H9 (cell line): ENCODE measurements at regions not wholly inside any gene's neighbourhood (a gene's known extent, or its start where the extent isn't known, plus 50 kb on each side); places are given as distances from the start of the nearest gene placed in this dataset.

Experiments
- DNase-seq: peaks from one replicate; pipeline ENCODE4 v3.0.0-alpha.2; 2017
- H2AFZ ChIP-seq: one replicate; pipeline ENCODE4 v1.6.1; 2013; ENCODE audit warnings: mild to moderate bottlenecking, low read length, control low read depth, moderate library complexity
- H2AK5ac ChIP-seq: 2 replicates; pipeline ENCODE4 v1.6.1; 2013; ENCODE audit warnings: low read length, control low read depth, mixed read lengths; ENCODE audit not compliant: insufficient read length
- H2BK120ac ChIP-seq: one replicate; pipeline ENCODE4 v1.6.1; 2013; ENCODE audit warnings: low read depth, mild to moderate bottlenecking, low read length, control low read depth, inconsistent platforms; ENCODE audit not compliant: poor library complexity, severe bottlenecking
- H2BK12ac ChIP-seq: 2 replicates; pipeline ENCODE4 v1.6.1; 2013; ENCODE audit warnings: low read length, control low read depth, mixed read lengths, low read depth; ENCODE audit not compliant: insufficient read length
- H2BK15ac ChIP-seq: 2 replicates; pipeline ENCODE4 v1.6.1; 2013; ENCODE audit warnings: low read depth, low read length, control low read depth
- H2BK20ac ChIP-seq: one replicate; pipeline ENCODE4 v1.6.1; 2013; ENCODE audit warnings: low read depth, mild to moderate bottlenecking, low read length, control low read depth, inconsistent platforms; ENCODE audit not compliant: poor library complexity, severe bottlenecking
- H2BK5ac ChIP-seq: 2 replicates; pipeline ENCODE4 v1.6.1; 2013; ENCODE audit warnings: low read length, control low read depth, mixed read lengths; ENCODE audit not compliant: insufficient read length
- H3K14ac ChIP-seq: 2 replicates; pipeline ENCODE4 v1.6.1; 2013; ENCODE audit warnings: low read length, control low read depth; ENCODE audit not compliant: insufficient read depth
- H3K18ac ChIP-seq: 2 replicates; pipeline ENCODE4 v1.6.1; 2013; ENCODE audit warnings: low read depth, mild to moderate bottlenecking, mixed read lengths, low read length, control low read depth; ENCODE audit not compliant: insufficient read length
- H3K23ac ChIP-seq: 2 replicates; pipeline ENCODE4 v1.6.1; 2013; ENCODE audit warnings: low read length, control low read depth, mixed read lengths, low read depth; ENCODE audit not compliant: insufficient read length
- H3K23me2 ChIP-seq: 2 replicates; pipeline ENCODE4 v1.6.1; 2013; ENCODE audit warnings: low read depth, mild to moderate bottlenecking, mixed read lengths, low read length, control low read depth; ENCODE audit not compliant: insufficient read length, poor library complexity, severe bottlenecking
- H3K27ac ChIP-seq: 2 replicates; pipeline ENCODE4 v1.5.1; 2013; ENCODE audit warnings: low read length, control low read depth, mixed read lengths, low read depth; ENCODE audit not compliant: insufficient read length
- H3K27me3 ChIP-seq: 2 replicates; pipeline ENCODE4 v1.6.1; 2013; ENCODE audit warnings: low read length, control low read depth, inconsistent platforms; ENCODE audit not compliant: insufficient read depth
- H3K4ac ChIP-seq: 2 replicates; pipeline ENCODE4 v1.6.1; 2013; ENCODE audit warnings: low read depth, mild to moderate bottlenecking, control low read depth, inconsistent platforms, low read length, moderate library complexity
- H3K4me1 ChIP-seq: 2 replicates; pipeline ENCODE4 v1.6.1; 2013; ENCODE audit warnings: low read length, control low read depth, inconsistent platforms; ENCODE audit not compliant: insufficient read depth
- H3K4me2 ChIP-seq: 2 replicates; pipeline ENCODE4 v1.6.1; 2013; ENCODE audit warnings: low read length, control low read depth, mixed read lengths; ENCODE audit not compliant: insufficient read length, insufficient read depth
- H3K56ac ChIP-seq: 2 replicates; pipeline ENCODE4 v1.6.1; 2013; ENCODE audit warnings: low read depth, mild to moderate bottlenecking, mixed read lengths, low read length, control low read depth; ENCODE audit not compliant: insufficient read length
- H3K79me1 ChIP-seq: 2 replicates; pipeline ENCODE4 v1.6.1; 2013; ENCODE audit warnings: low read depth, mild to moderate bottlenecking, moderate library complexity, low read length, control low read depth, inconsistent platforms; ENCODE audit not compliant: insufficient read depth, poor library complexity, severe bottlenecking
- H3K79me2 ChIP-seq: 2 replicates; pipeline ENCODE4 v1.6.1; 2013; ENCODE audit warnings: low read length, control low read depth, inconsistent platforms; ENCODE audit not compliant: insufficient read depth
- H3K9ac ChIP-seq: 2 replicates; pipeline ENCODE4 v1.6.1; 2013; ENCODE audit warnings: low read length, control low read depth, mixed read lengths; ENCODE audit not compliant: insufficient read length; ENCODE audit errors: extremely low read depth
- H3K9me3 ChIP-seq: one replicate; pipeline ENCODE4 v1.6.1; 2013; ENCODE audit warnings: low read depth, low read length, inconsistent platforms; ENCODE audit not compliant: control insufficient read depth
- H3T11ph ChIP-seq: one replicate; pipeline ENCODE4 v1.6.1; 2013; ENCODE audit warnings: mild to moderate bottlenecking, low read length, control low read depth, inconsistent platforms
- H4K20me1 ChIP-seq: one replicate; pipeline ENCODE4 v1.6.1; 2013; ENCODE audit not compliant: control insufficient read depth, insufficient read length, insufficient read depth
- H4K5ac ChIP-seq: 2 replicates; pipeline ENCODE4 v1.6.1; 2013; ENCODE audit warnings: low read depth, mild to moderate bottlenecking, mixed read lengths, low read length, control low read depth; ENCODE audit not compliant: insufficient read length
- H4K8ac ChIP-seq: replicated peaks from 2 replicates; pipeline ENCODE4 v1.6.1; 2013; ENCODE audit warnings: low read length, control low read depth, mixed read lengths, low read depth; ENCODE audit not compliant: insufficient read length
- H4K91ac ChIP-seq: 2 replicates; pipeline ENCODE4 v1.6.1; 2013; ENCODE audit warnings: low read depth, mild to moderate bottlenecking, moderate library complexity, mixed read lengths, low read length, control low read depth; ENCODE audit not compliant: insufficient read length
- H3K27ac Mint-ChIP-seq, 3 experiments: 2 replicates in 2 of 3; 3 replicates in 1 of 3; pipeline ENCODE4 v1.8.0; 2020 to 2021; ENCODE audit warnings: mixed read lengths in 3 of 3, mild to moderate bottlenecking in 1 of 3, moderate library complexity in 1 of 3
- H3K27me3 Mint-ChIP-seq: 2 replicates; pipeline ENCODE4 v1.8.0; 2021; ENCODE audit warnings: low read depth, mild to moderate bottlenecking, moderate library complexity, mixed read lengths
- H3K36me3 Mint-ChIP-seq, 3 experiments: 2 replicates in 2 of 3; 3 replicates in 1 of 3; pipeline ENCODE4 v1.8.0; 2020 to 2021; ENCODE audit warnings: low read depth in 3 of 3, mixed read lengths in 3 of 3; ENCODE audit not compliant: insufficient read depth in 1 of 3
- H3K4me1 Mint-ChIP-seq, 2 experiments: 2 replicates each; pipeline ENCODE4 v1.8.0; 2020; ENCODE audit warnings: mixed read lengths in 2 of 2
- H3K4me3 Mint-ChIP-seq, 2 experiments: 2 replicates in 1 of 2; 3 replicates in 1 of 2; pipeline ENCODE4 v1.8.0; 2020 to 2021; ENCODE audit warnings: mild to moderate bottlenecking in 2 of 2, mixed read lengths in 2 of 2, moderate library complexity in 1 of 2
- H3K9me3 Mint-ChIP-seq, 2 experiments: 2 replicates in 1 of 2; 3 replicates in 1 of 2; pipeline ENCODE4 v1.8.0; 2020; ENCODE audit warnings: mild to moderate bottlenecking in 2 of 2, mixed read lengths in 2 of 2, moderate library complexity in 1 of 2
- CTCF ChIP-seq: fragments of 200-600 bp; sonication (generic); conservative IDR thresholded peaks from 3 replicates; pipeline ENCODE4 v1.8.0; 2021; ENCODE audit warnings: antibody characterized with exemption, mild to moderate bottlenecking
- WGBS: extraction: QIAGEN DNeasy Blood & Tissue Kit; methylation state at CpG from one replicate; pipeline ENCODE4 v1.1.7; 2013; ENCODE audit warnings: missing lambda C conversion rate, low lambda C conversion rate, mixed read lengths; ENCODE audit not compliant: insufficient read length; ENCODE audit errors: extremely low coverage; 5-methylcytosine and 5-hydroxymethylcytosine counted together

DNA sequence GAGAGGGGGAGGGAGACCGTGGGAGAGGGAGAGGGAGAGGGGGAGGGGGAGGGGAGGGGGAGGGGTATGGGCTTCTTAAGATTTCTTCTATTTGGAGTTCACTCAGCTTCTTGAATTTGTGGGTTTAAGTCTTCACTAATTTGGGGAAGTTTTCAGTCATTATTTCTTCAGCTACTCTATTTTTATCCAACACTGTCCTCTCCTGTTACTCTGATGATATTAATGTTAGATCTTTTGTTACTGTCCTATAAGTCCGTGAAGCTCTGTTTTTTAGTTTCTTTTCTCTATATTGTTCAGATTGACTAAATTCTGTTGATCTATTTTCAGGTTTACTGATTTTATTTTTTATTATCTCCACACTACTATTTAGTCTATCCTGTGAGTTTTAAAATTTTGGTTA is 351.5 kb upstream of the TPM1 start:
- Mint-ChIP-seq H3K27me3 (no peaks in the 10 kb centered on the region), H3K27ac (no peak overlapping the region), H3K4me1 (no peaks in the 10 kb centered on the region), H3K9me3 (peaks cover 6 to 10% of the 10 kb centered on the region in 2 experiments; a peak in 4 of 5 replicates), H3K36me3 (peaks cover 7 to 8% (median 8%) of the 10 kb centered on the region in 3 experiments), H3K4me3 (no peak overlapping the region)
- WGBS, result no CpG with 5 or more reads among the region's 2 CpGs
- Histone ChIP-seq H2AFZ (no peak overlapping the region), H4K91ac (no peak overlapping the region), H2BK12ac (no peak overlapping the region), H2BK5ac (no peak overlapping the region), H3K27ac (no peak overlapping the region), H4K20me1 (no peaks in the 10 kb centered on the region), H3K9me3 (no peaks in the 10 kb centered on the region), H2AK5ac (no peak overlapping the region), H3K23ac (no peak overlapping the region), H3K79me1 (no peaks in the 10 kb centered on the region), H3T11ph (no peak overlapping the region), H3K4me1 (no peaks in the 10 kb centered on the region), H3K4me2 (no peak overlapping the region), H3K9ac (no peak overlapping the region), H2BK15ac (no peak overlapping the region), H2BK20ac (no peak overlapping the region), H4K5ac (no peak overlapping the region), H4K8ac (no peak overlapping the region), H3K79me2 (no peaks in the 10 kb centered on the region), H3K4ac (no peak overlapping the region), H3K56ac (no peak overlapping the region), H2BK120ac (no peak overlapping the region), H3K23me2 (no peaks in the 10 kb centered on the region), H3K27me3 (no peaks in the 10 kb centered on the region), H3K18ac (no peak overlapping the region), H3K14ac (no peak overlapping the region)
- DNase-seq, result no peak
- no peak for TF ChIP-seq CTCF
